Gastroesophageal sphincter (tissue), 3 donors: ENCODE measurements at regions not wholly inside any gene's neighbourhood (a gene's known extent, or its start where the extent isn't known, plus 50 kb on each side); places are given as distances from the start of the nearest gene placed in this dataset.
A peak's percentile ranks its signal among the peaks of the same experiment; 100 is the strongest.

ENCODE experiments used
- EP300 ChIP-seq: sonication (generic); formaldehyde crosslinking; IDR thresholded peaks from one replicate; pipeline ENCODE4 v1.6.1; 2017; ENCODE audit warnings: antibody characterized with exemption, mild to moderate bottlenecking
- POLR2AphosphoS5 ChIP-seq: sonication (generic); formaldehyde crosslinking; IDR thresholded peaks from one replicate; pipeline ENCODE4 v1.6.1; 2017; ENCODE audit warnings: antibody characterized with exemption
- TF ChIP-seq, protein P1 (sequence below), 4 experiments: fragments of 200-600 bp in 2 of 4; fragments of 450-650 bp in 2 of 4; sonication (generic) in 1 of 4; IDR thresholded peaks; one replicate each; pipeline ENCODE4 v1.5.1; 2017 to 2019; ENCODE audit warnings: antibody characterized with exemption in 4 of 4, mild to moderate bottlenecking in 2 of 4, moderate library complexity in 2 of 4

DNA sequence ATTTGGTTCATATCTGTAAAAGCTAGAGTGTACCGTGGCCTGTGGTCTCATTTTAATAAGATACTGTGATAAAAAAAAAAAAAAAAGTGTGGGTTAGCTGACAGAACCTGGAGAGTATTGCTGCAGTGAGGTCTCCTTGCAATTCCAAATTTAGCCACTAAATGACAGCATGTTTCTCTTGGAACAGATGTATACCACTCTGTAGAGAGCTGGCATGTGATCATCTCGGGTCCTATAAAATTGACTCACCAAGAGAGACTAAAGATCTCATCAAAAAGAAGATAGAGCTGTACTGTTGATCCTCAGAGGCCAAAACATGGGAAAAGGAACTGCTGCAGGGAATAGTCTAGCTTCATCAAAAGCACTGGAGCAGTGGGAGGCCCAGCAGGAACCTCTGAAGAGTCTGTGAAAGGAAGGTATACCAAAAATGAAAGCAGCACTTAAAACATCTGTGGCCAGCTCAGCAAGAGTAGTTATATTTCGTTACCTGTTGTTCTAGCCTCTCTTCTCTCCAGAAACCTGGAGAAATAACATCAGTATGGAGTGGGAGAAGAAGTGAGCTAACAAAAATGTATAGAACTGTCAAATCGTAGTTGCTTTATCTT lies 826.8 kb downstream of the EFNA5 start:
- TF ChIP-seq, protein P1, sequence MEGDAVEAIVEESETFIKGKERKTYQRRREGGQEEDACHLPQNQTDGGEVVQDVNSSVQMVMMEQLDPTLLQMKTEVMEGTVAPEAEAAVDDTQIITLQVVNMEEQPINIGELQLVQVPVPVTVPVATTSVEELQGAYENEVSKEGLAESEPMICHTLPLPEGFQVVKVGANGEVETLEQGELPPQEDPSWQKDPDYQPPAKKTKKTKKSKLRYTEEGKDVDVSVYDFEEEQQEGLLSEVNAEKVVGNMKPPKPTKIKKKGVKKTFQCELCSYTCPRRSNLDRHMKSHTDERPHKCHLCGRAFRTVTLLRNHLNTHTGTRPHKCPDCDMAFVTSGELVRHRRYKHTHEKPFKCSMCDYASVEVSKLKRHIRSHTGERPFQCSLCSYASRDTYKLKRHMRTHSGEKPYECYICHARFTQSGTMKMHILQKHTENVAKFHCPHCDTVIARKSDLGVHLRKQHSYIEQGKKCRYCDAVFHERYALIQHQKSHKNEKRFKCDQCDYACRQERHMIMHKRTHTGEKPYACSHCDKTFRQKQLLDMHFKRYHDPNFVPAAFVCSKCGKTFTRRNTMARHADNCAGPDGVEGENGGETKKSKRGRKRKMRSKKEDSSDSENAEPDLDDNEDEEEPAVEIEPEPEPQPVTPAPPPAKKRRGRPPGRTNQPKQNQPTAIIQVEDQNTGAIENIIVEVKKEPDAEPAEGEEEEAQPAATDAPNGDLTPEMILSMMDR (IDR thresholded peaks at IDR 0.05) = peak in 1 of 4 experiments; percentile 19
- no peak for TF ChIP-seq POLR2AphosphoS5
- TF ChIP-seq EP300 = no peak
